HG02623 (cell line): ENCODE measurements at regions not wholly inside any gene's neighbourhood (a gene's known extent, or its start where the extent isn't known, plus 50 kb on each side); places are given as distances from the start of the nearest gene placed in this dataset.
"Not testable (repeated sequence)": the region's sequence is repeated elsewhere in the genome, so short reads cannot be mapped to it uniquely, and the experiment has no call there.

Source experiments
- ATAC-seq: cut with Tn5 transposase; IDR thresholded peaks from one replicate; pipeline ENCODE4 v1.9.1; 2021; ENCODE audit warnings: moderate library complexity; ENCODE audit not compliant: unreplicated experiment

DNA sequence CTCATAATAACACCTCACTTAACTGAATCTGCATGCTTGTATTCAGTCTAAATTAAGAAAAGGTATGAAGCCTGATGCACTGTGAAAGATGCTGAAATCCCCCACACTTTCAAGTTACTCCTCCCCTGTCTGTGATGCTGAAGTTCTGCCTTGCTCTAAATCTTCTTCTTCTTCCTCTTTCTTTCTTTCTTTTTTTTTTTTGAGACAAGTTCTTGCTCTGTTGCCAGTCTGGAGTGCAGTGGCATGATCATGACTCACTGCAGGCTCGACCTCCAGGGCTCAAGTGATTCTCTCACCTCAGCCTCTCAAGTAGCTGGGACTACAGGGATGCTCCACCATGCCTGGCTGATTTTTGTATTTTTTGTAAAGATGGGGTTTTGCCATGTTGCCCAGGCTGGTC is 231.0 kb upstream of the B3GALT2 start:
- ATAC-seq: no peak

DNA sequence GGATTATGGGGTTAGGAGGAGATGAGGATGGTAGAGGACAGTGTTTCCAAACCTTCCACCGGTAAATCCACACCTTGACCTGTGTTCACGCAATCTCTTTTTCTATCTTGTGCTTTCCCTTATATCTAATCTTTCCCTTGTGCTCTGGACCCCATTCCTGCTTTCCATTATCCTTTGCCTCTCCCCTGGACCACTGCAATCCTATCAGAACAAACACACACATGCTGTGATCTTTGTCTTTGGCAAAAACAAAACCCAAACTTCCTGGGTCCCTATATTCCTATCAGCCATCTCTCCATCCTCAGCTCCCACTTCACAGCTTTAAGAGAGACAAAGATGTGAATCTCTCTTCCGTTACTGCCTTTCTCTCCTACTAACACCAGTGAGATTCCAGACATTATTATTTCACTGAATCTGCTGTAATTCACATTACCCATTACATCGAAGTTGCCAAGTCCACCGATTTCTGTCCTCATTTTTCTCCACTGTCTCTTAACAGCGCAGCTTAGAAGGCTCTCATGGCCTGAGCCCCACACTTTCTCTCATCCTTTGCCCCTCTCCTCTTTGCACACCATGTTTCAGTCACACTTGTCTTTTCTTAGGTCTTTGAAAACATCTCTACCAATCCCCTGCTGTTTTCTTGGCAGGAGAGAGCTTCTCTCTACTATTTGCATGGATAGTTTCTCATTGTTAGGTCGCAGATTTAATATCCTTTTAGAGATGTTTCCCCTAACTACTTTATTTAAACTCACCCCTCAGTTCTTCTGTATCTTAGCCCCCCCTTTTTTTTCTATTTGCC is 230.0 kb upstream of the B3GALT2 start:
- ATAC-seq: no peak

DNA sequence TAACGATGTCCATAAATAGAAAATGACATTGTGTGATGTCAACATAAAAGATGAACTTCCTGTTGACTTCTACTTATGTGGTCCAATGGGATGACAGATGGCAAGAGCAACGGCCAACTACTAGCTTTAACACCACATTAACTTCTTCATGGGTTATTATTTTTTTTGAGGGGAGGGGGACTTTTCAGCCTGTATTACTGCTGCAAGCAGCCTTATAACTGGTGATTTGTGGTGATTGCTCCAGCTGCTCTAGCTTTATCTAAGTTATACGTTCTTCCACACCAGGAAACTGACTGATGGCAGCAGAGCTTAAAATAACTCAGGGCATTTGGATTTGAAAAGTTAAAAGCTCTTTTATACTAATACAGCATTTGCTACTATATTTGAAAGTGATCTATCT is 228.8 kb upstream of the B3GALT2 start:
- no peak for ATAC-seq

DNA sequence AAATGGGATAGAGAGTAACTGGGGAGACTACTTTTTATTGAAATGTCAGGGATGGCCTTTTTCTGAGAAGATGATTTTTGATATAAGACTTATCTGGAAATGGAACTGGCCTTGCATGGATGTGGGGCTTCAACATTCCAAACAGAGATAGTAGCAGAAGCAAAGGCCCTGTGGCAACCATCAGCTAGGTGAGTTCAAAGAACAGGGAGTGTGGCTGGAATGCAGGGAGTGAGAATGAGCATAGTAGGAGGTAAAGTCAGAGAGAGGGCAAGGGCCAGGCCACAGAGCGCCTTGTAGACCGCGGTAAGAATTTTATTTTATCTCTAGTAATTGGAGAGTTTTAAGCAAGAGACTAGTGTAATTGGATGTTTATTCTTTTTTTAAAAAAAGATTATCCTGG is 227.0 kb upstream of the B3GALT2 start:
- no peak for ATAC-seq

DNA sequence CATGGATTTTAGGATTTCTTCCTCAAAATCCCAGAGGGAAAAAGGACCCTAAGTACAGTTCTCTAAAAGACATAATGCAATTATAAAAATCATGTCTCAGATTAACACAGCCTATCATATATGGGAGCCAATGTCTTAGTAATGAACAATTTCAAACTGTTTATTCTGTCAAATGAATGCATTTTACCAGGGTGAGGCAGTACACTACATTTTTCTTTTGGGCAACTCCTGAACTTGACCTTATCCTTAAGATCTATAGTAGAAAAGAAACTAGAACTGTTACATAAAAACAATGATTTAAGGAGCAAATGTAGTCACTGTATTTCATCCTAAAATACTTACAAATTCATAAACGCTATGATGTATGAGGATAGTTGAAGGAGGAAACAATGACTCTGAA is 226.3 kb upstream of the B3GALT2 start:
- ATAC-seq: no peak

DNA sequence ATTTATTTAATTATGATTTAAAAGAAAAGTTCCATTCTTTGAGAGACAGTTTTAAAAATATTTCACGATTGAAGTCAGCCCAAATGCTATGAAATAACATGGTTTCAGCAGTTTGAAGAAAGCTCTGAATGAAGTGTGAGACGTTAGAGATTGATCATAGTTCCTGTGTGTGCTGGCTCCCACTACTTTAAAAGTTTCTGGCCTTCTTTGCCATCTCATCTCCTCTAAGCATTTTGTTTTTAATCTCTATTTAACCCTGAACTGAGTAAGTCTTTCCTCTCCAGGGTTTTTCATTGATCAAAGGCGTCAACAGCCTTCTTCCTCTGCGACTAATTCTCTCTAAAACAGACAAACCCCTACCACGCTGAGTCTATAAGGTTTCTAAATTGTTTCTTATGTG is 225.3 kb upstream of the B3GALT2 start:
- no peak for ATAC-seq

DNA sequence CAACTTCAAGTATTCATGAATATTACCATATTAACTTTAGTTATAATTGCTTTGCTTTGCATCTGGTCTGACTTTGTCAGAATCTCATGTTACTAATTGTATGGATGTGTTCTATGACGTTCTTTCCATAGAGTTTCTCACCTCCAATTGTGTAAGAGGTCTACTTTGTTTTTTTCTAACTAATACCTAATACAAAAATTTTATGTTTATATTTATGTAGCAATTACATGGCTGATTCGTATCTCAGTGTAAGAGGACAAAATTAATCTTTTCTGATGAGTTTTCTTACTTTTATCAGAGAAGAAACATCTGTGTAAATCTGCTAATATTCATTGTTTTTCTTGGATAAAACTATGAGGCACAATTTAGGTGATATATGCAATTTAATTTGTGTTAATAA is 224.8 kb upstream of the B3GALT2 start:
- no peak for ATAC-seq

DNA sequence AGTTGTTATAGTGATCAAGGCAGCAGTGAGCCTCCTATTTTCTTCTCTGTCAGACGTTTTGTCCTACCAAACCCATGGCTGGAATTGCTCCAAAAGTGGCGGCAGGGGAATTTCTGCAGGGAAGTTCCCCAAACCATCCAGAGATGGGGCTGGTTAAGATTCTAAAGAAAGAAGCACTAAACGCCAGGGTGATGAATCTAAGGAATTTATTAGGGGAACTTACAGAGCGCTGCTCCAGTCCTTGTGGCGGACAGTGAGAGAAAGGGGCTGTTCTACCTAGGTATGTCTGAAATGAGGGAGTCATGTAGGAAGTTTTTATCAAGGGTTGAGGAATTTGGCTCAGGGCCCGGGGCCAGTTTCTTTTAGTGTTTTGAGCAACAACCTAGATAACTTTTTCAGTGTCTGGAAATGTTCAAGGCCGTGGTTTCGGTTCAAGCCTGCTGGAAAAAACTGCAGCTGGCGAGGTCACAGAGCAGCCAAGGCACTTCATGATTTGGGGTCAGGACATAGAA is 222.4 kb upstream of the B3GALT2 start:
- no peak for ATAC-seq

DNA sequence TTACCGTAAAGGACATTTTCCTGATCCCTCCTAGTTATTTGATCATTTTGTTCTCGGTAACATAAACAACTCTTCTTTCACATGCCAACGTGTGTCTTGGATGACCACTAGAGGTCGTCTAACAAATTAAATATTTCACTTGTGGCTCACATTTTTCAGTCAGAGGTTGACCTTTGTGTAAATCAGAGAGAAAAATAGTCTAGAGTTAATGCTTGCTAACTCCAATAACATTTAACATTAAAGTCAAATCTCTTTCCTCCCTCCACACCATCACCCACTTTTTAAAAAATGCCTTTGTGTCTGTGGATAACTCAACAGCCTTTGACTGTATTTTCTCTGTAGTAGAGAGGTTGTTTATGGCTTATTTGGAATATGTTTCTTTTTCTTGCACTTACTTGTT is 220.5 kb upstream of the B3GALT2 start:
- peak; percentile 72 for ATAC-seq

DNA sequence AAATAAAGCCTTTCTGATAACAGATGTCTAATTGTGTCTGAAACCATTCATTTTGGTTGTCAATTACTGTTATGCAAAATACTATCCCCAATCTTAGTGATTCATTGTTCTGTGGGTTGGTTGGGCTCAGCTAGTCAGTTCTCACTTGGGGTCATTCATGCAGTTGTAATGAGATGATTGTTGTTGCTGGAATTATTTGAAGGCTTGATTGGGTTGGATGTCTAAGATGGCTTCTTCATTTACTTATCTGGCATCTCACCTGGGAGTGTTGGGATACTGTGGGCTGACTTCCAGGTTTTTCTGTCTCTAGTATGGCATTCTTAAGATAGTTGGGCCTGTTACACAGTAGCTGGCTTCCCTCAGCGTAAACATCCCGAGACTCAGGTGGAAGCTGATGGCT is 217.8 kb upstream of the B3GALT2 start:
- ATAC-seq: no peak

DNA sequence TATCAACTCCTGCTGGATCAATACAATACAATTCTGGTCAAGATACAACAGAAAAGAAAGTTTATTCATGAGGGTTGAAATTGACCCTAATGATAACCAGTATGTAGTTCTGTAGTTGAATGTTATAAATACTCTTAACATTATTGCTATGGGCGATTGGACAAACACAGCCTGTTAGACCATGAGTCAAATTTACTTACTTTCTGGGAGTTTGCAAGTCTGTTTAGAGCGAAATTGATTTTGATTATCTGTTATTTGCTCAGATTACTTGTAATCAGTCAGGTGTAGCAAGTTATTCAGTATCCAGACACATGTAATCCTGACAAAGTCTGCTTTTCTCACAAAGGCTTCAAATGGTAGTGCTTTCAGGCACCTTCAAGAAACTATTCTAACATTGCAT is 216.6 kb upstream of the B3GALT2 start:
- ATAC-seq: no peak

DNA sequence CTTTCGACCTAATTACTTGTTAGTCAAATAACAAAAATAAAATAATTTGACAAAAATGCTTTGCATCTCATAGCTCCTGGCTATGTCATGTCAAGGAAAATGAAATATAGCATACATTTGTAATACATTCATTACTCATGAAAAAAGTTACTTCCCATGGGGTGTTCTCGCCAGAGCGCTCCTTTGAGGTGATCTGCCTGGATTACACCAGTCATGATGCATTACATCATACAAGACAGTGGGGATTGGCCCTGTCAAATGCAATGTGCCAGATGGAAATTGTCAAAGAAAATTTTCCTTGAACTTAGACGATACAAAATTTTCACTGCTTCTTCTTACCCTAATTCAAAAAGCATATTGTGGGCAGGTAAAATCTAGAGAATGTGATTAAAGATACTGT is 215.6 kb upstream of the B3GALT2 start:
- no peak for ATAC-seq

DNA sequence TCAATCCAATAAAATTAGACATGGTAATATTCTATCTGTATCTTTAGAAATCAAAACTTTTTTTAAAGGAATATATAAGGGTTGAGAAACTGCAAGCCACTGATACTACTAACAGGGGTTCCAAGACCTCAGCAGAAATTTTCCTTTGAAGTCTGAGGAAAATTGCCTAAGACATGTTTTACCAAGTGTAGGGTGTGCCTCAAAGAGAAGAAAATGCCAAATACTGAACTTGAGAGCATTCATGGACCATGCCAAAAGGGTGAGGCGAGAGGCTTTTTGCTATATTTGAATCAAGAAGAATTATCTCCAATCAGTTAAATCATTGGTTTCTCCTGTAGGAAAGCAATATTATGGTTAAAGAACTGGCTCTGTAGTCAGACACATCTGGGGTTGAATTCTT is 207.9 kb upstream of the B3GALT2 start:
- ATAC-seq: no peak

DNA sequence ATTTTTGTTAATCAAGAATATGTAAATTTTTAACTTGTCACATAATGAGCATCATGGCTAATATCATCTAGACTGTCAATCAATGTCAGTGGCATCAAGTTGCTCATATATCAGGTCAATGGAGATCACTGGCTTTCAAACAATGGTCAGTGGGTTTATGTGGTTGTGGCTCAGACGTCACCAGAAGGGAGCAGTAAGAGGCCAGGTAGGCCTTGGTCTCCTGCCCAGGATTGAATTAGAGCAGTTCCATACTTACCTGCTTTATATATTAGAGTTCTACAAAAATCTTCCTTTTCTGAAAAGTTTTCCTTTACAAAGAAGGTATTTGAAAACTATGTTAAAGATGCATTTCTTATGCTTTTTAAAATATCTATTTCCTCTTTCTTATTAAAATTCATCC is 206.3 kb upstream of the B3GALT2 start:
- ATAC-seq: no peak

DNA sequence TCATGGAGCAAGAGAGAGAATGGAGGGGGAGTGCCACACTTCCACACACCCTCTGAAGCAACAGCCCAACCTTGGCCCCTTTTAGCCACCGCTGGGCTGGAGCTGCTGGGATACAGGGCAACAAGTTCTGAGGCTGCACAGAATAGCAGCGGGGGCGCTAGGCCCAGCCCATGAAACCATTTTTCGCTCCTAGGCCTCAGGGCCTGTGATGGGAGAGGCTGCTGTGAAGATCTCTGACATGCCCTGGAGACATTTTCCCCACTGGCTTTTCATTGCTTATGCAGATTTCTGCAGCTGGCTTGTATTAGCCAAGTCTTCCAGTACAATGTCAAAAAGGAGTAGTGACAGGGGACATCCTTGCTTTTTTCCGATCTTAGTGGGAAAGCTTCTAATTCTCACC is 202.3 kb upstream of the B3GALT2 start:
- ATAC-seq: no peak

DNA sequence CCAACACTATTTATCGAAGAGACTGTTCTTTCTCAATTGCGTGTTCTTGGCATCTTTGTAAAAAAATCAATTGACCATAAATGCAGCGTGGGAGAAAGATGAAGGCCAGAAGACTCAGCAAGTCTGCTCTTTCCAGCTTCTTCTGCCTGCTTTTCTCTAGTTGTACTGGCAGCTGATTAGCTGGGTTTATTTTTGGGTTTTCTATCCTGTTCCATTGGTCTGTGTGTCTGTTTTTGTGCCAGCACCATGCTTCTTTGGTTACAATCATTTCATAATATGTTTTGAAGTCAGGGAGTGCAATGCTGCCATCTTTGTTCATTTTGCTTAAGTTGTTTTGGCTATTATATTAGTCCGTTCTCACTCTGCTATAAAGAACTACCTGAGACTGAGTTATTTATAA is 201.8 kb upstream of the B3GALT2 start:
- no peak for ATAC-seq

DNA sequence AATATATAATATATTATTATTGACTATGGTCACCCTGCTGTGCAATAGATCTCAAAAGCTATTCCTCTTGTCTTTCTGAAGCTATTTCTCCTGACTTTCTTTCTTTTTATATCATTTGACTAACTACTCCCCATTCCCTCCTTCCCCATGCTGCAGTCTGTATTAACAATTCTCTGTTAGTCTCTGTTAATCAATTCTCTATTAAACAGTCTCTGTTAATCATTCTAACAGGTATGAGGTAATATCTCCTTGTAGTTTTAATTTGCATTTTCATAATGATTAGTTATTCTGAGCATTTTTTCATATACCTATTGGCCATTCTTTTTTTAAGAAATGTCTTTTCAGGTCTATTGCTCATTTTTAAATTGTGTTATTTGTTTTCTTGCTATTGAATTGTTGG is 201.0 kb upstream of the B3GALT2 start:
- no peak for ATAC-seq

DNA sequence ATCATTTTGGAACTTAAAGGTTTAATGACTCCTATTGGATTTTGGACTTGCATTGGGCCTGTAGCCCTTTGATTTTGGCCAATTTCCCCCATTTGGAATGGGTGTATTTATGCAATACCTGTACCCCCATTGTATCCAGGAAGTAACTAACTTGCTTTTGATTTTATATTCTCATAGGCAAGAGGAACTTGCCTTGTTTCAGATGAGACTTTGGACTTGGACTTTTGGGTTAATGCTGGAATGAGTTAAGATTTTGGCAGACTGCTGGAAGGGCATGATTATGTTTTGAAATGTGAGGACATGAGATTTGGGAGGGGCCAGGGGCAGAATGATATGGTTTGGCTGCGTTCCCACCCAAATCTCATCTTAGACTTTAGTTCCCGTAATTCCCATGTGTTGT is 192.0 kb upstream of the B3GALT2 start:
- not testable (repeated sequence) for ATAC-seq

DNA sequence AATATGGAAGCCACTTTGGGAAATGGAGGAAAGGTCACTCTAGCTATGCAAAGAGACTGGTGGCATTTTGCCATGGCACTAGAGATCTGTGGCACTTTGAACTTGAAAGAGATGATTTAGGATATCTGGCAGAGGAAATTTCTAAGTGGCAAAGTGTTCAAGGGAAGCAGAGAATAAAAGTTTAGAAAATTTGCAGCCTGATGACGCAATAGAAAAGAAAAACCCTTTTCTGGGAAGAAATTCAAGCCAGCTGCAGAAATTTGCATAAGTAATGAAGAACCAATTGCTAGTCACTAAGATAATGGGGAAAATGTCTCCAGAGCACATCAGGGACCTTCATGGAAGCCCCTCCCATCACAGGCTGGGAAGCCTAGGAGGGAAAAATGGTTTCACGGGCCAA is 191.1 kb upstream of the B3GALT2 start:
- ATAC-seq: no peak

DNA sequence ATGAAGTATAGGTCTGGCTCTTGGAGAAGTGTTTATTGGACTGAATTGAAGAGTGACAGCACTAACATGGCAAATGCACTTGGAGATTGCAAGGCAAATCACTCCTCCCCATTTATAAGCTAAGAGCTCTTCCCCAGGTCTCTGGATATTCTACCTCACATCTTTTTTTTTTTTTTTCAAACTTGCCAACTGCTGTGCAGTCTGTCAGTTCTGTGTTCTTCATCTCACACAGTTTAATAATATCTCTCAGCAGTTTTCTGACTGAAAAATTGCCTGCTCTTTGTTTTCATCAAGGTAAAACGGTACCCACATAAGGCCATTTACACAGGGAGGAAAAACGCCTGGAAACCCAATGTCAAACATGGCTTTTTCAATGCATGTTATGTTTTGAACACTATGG is 186.1 kb upstream of the B3GALT2 start:
- ATAC-seq: no peak

DNA sequence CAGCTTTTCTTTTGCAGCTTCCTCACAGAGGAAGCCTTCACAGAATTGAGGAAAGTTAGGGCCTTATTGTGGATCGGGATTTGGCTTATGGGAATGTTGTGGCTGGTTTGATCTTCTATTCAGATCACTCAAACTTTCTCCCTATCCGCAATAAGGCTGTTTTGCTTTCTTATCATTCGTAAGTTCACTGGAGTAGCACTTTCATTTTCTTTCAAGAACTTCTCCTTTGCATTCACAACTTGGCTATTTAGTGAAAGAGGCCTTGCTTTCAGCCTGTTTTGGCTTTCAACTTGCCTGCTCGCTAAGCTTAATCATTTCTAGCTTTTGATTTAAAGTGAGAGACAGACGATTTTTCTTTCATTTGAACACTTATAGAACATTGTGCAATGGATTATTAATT is 181.9 kb upstream of the B3GALT2 start:
- ATAC-seq: peak; percentile 80

DNA sequence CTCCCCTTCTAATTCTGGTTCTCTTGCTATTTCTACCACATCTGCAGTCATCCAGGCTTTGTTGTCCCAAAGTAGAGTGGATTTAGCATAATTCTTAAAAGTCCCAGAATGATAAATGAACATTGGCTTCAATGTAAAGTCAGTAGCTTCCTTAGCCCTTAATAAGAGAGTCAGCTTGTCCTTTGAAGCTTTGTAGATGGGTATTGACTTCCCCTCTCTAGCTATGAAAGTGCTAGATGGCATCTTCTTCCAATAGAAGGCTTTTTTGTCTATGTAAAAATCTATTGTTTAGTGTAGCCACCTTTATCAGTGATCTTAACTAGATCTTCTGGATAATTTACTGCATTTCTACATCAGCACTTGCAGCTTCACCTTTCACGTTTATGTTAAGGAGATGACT is 181.4 kb upstream of the B3GALT2 start:
- peak; percentile 15 for ATAC-seq
